Tibial artery (tissue), 4 donors: ENCODE measurements at regions not wholly inside any gene's neighbourhood (a gene's known extent, or its start where the extent isn't known, plus 50 kb on each side); places are given as distances from the start of the nearest gene placed in this dataset.
A peak's percentile ranks its signal among the peaks of the same experiment; 100 is the strongest.
"Not testable (repeated sequence)": the region's sequence is repeated elsewhere in the genome, so short reads cannot be mapped to it uniquely, and the experiment has no call there.

Source experiments
- DNase-seq, 2 donors: peaks; one replicate each; pipeline ENCODE4 v3.0.0-alpha.2; 2019
- H3K27ac ChIP-seq, 2 donors: fragments of 200-600 bp; sonication (generic) in 1 of 2; 1 replicate in 1 of 2; 2 replicates in 1 of 2; pipeline ENCODE4 v1.5.1; 2018 to 2019; ENCODE audit warnings: mild to moderate bottlenecking in 1 of 2
- H3K27me3 ChIP-seq, 2 donors: fragments of 200-600 bp; sonication (generic) in 1 of 2; one replicate each; pipeline versions ENCODE4 v1.5.1 to v1.6.0; 2016 to 2019
- H3K36me3 ChIP-seq, 3 donors: fragments of 200-600 bp; sonication (generic) in 2 of 3; one replicate each; pipeline ENCODE4 v1.5.1; 2016 to 2019; ENCODE audit warnings: mild to moderate bottlenecking in 2 of 3
- H3K4me1 ChIP-seq, 4 donors: fragments of 200-600 bp; sonication (generic) in 2 of 4; 1 replicate in 3 of 4; 2 replicates in 1 of 4; pipeline ENCODE4 v1.5.1; 2016 to 2019
- H3K4me3 ChIP-seq, 2 donors: fragments of 200-600 bp; sonication (generic) in 1 of 2; 1 replicate in 1 of 2; 2 replicates in 1 of 2; pipeline ENCODE4 v1.5.1; 2018 to 2019; ENCODE audit warnings: mild to moderate bottlenecking in 2 of 2
- H3K9me3 ChIP-seq, 3 donors: fragments of 200-600 bp; sonication (generic) in 1 of 3; one replicate each; pipeline ENCODE4 v1.5.1; 2016 to 2019
- intact Hi-C: fragments of 100-400 bp; cut with DNase I; formaldehyde crosslinking; loops from one replicate; pipeline ENCODE4 v1.15.0; 2023; ENCODE audit warnings: low total_unique reads
- TF ChIP-seq, protein P1 (sequence below), 2 experiments: fragments of 200-600 bp in 1 of 2; fragments of 450-650 bp in 1 of 2; IDR thresholded peaks; one replicate each; pipeline ENCODE4 v1.5.1; 2017 to 2019; ENCODE audit warnings: antibody characterized with exemption in 2 of 2, mild to moderate bottlenecking in 1 of 2, moderate library complexity in 1 of 2

DNA sequence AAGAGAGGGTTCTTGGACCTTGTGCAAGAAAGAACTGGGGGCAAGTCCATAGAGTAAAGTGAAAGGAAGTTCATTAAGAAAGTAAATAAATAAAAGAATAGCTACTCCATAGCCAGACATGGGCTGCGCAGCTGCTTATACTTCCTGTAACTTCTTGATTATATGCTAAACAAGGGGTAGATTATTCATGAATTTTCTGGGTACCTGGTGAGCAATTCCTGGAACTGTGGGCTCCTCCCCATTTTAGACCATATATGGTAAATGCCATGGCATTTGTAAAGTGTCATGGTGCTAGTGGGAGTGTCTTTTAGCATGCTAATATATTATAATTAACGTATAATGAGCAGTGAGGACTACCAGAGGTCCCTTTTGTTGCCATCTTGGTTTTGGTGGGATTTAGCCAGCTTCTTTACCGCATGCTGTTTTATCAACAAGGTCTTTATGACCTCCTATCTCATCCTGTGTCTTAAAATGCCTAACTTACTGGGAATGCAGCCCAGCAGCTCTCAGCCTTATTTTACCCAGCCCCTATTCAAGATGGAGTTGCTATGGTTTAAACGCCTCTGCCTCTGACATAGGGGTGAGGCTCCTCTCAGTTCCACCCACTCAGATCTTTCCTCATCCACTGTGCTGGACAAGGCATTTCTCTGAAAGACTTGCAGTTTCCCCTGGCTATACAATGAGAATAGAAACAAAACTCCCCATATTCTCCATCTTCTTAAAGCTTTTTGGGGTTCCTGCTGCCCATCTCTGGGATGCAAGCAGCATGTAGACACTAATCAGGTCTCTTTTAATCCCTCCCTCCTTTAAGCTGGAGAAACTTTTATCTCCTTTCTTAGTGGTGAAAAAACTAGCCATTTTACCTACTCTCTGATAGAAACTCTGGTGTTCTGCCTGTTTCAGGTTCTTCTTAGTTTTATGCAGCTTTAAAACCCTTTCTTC lies 91.2 kb downstream of the ARRDC3 start:
- no peak for DNase-seq
- intact Hi-C loops = no loop called here
- TF ChIP-seq, protein P1, sequence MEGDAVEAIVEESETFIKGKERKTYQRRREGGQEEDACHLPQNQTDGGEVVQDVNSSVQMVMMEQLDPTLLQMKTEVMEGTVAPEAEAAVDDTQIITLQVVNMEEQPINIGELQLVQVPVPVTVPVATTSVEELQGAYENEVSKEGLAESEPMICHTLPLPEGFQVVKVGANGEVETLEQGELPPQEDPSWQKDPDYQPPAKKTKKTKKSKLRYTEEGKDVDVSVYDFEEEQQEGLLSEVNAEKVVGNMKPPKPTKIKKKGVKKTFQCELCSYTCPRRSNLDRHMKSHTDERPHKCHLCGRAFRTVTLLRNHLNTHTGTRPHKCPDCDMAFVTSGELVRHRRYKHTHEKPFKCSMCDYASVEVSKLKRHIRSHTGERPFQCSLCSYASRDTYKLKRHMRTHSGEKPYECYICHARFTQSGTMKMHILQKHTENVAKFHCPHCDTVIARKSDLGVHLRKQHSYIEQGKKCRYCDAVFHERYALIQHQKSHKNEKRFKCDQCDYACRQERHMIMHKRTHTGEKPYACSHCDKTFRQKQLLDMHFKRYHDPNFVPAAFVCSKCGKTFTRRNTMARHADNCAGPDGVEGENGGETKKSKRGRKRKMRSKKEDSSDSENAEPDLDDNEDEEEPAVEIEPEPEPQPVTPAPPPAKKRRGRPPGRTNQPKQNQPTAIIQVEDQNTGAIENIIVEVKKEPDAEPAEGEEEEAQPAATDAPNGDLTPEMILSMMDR (IDR thresholded peaks at IDR 0.05) = no peak

DNA sequence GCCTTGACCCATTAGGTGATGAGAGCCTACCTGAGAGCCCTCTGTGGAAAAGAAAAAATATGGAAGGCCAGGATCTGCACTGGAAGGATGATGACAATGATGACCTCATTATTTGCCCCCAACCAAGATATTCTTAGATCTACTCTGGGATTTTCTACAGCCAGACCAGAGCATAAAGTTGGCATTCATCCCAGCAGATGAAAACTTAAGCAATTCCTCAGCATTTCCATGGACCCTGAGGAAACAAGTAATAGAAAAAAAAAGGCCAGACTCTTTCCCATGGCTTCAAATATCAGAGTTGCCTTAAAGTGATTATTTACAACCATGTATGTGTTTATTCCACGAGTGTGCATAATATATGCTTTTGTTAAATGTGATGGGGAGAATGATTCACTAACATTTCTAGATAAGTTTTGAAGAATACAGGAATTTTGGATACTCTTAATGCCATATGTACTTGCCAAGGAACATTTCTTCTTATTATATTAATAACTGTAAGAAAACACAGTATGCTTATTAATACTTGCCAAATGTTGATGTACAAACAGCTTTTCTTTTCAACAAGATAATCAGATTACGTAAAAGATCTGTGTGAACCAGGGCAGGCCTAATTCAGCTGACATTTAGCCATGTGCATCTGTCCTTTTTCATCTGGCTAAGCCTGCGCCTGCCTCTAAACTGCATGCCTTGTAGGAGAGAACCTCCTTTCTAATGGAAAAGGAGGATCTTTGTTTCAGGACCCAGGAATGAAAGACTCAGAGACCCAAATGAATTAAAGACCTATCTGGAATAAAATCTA lies 94.8 kb downstream of the ARRDC3 start:
- TF ChIP-seq, protein P1 (IDR thresholded peaks at IDR 0.05) = no peak
- intact Hi-C loops = no loop called here
- no peaks in the 10 kb centered on the region for H3K36me3 ChIP-seq
- no peaks in the 10 kb centered on the region for H3K9me3 ChIP-seq
- no peak overlapping the region for H3K4me3 ChIP-seq
- no peaks in the 10 kb centered on the region for H3K27me3 ChIP-seq
- peaks cover 0 to 18% (median 0%) of the 10 kb centered on the region in 4 donors for H3K4me1 ChIP-seq
- DNase-seq = no peak
- peak overlapping the region in 1 of 2 donors; percentile 23 for H3K27ac ChIP-seq

More for the DNA sequence above, 91.2 kb downstream of the ARRDC3 start:
- H3K4me1 ChIP-seq = peaks cover 0 to 21% (median 8%) of the 10 kb centered on the region in 4 donors
- no peaks in the 10 kb centered on the region for H3K9me3 ChIP-seq
- no peaks in the 10 kb centered on the region for H3K27me3 ChIP-seq
- no peak overlapping the region for H3K4me3 ChIP-seq
- no peak overlapping the region for H3K27ac ChIP-seq
- no peaks in the 10 kb centered on the region for H3K36me3 ChIP-seq

DNA sequence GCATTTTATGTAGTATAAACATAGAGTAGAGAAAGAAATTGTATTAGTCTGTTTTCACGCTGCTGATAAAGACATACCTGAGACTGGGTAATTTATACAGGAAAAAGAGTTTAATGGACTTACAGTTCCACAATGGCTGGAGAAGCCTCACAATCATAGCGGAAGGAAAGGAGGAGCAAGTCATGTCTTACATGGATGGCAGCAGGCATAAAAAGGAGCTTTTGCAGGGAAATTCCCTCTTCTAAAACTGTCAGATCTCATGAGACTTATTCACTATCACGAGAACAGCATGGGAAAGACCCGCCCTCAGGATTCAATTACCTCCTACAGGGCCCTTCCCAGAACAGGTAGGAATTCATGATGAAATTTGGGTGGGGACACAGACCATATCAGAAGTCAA lies 98.1 kb downstream of the ARRDC3 start:
- H3K27me3 ChIP-seq, H3K4me3 ChIP-seq, H3K9me3 ChIP-seq, H3K36me3 ChIP-seq, intact Hi-C loops, DNase-seq, H3K27ac ChIP-seq: not testable (repeated sequence)
- peaks cover 0 to 28% (median 0%) of the 10 kb centered on the region in 4 donors for H3K4me1 ChIP-seq

DNA sequence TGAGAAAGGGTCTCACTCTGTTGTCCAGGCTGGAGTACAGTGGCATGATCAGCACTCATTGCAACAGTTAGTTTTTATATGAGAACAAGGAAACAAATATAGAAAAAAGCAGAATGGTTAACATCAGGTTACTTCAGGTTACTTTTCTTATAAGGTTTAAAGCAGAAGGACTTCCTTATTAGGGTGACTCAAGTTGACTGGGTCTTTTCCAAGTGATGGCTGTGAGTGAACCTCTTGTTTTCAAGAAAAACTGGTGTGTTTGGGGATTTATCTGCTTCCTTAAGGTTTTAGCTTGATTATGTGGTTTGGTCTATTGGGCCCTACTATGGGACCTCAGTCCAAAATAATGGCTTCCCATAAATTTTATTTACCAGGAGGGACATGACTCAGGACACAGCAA lies 99.2 kb downstream of the ARRDC3 start:
- intact Hi-C loops = no loop called here
- no peak for DNase-seq

DNA sequence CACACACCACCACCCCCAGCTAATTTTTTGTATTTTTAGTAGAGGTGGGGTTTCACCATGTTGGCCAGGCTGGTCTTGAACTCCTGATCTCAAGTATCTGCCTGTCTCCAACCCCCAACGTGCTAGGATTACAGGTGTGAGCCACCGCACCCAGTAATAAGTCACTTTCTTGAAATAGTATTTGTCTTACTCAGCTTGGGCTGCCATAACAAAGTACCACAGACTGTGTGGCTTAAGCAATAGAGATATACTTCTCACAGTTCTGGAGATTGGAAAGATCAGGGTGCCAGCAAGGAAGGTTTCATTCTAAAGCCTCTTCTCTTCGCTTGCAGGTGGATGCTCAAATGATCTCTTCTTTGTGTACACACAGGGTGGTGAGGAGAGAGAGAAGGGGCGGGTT lies 99.8 kb downstream of the ARRDC3 start:
- TF ChIP-seq, protein P1 (IDR thresholded peaks at IDR 0.05) = no peak
- H3K9me3 ChIP-seq = no peaks in the 10 kb centered on the region
- no peaks in the 10 kb centered on the region for H3K36me3 ChIP-seq
- no peak for DNase-seq
- intact Hi-C loops = no loop called here
- peaks cover 0 to 22% (median 2%) of the 10 kb centered on the region in 4 donors for H3K4me1 ChIP-seq
- H3K4me3 ChIP-seq = no peak overlapping the region
- peak overlapping the region; percentile 27 to 49 for H3K27ac ChIP-seq
- H3K27me3 ChIP-seq = no peaks in the 10 kb centered on the region

More for the DNA sequence above, 99.2 kb downstream of the ARRDC3 start:
- no peaks in the 10 kb centered on the region for H3K36me3 ChIP-seq
- H3K27me3 ChIP-seq = no peaks in the 10 kb centered on the region
- no peaks in the 10 kb centered on the region for H3K9me3 ChIP-seq
- peaks cover 0 to 28% (median 2%) of the 10 kb centered on the region in 4 donors for H3K4me1 ChIP-seq
- H3K4me3 ChIP-seq = no peak overlapping the region
- TF ChIP-seq, protein P1 (IDR thresholded peaks at IDR 0.05) = no peak
- peak overlapping the region; percentile 27 to 49 for H3K27ac ChIP-seq
